HCT116 (cell line): ENCODE measurements at regions not wholly inside any gene's neighbourhood (a gene's known extent, or its start where the extent isn't known, plus 50 kb on each side); places are given as distances from the start of the nearest gene placed in this dataset.

ENCODE experiments used
- ATAC-seq: fragments of 200-7000 bp; cut with Tn5 transposase; 2 replicates; pipeline ENCODE4 v1.9.1; 2020; ENCODE audit warnings: mild to moderate bottlenecking, moderate library complexity
- BruUV-seq: library from RNA; stranded (reverse); fragments of 400-500 nt; replicated peaks from 2 replicates; lab custom pipeline; 2021; lab: Mats Ljungman, UMichigan
- CTCF ChIA-PET: fragments of 300-600 bp; sonication (Branson Sonifier 250); formaldehyde crosslinking; loops from one replicate; lab custom pipeline; 2021; ENCODE audit warnings: antibody characterized with exemption; lab: Charles Lee
- POLR2A ChIA-PET: fragments of 300-600, 350-600 bp; sonication (Branson Sonifier 250); formaldehyde crosslinking; loops from one replicate; lab custom pipeline; 2021; ENCODE audit warnings: antibody characterized with exemption; lab: Charles Lee
- RAD21 ChIA-PET, 2 experiments: fragments of 300-600 bp; sonication (Branson Sonifier 250); formaldehyde crosslinking; loops; one replicate each; lab custom pipeline; 2023; ENCODE audit warnings: low total read pairs in 2 of 2; ENCODE audit not compliant: uncharacterized antibody in 2 of 2, unreplicated experiment in 2 of 2, low non-redundant PET in 1 of 2; lab: Charles Lee
- DNase-seq: peaks from one replicate; pipeline ENCODE4 v3.0.0-alpha.2; 2010; ENCODE audit warnings: low read depth, low spot score
- H2AFZ ChIP-seq: fragments of 200-600 bp; shearing (Covaris generic), sonication (generic); 2 replicates; pipeline ENCODE4 v1.6.1; 2017; ENCODE audit warnings: low read depth, mixed run types, mixed read lengths, antibody characterized with exemption, low read length; ENCODE audit not compliant: poor library complexity, severe bottlenecking
- H3K27ac ChIP-seq: 2 replicates; pipeline ENCODE4 v1.5.1; 2012; ENCODE audit warnings: low read depth, low read length
- H3K27me3 ChIP-seq: fragments of 200-600 bp; sonication (generic); 2 replicates; pipeline ENCODE4 v1.6.1; 2016; ENCODE audit warnings: mixed run types, low read length, mixed read lengths; ENCODE audit not compliant: insufficient read depth
- H3K36me3 ChIP-seq, 2 experiments: fragments of 200-500 bp in 1 of 2; fragments of 200-600 bp in 1 of 2; sonication (Bioruptor generic) in 1 of 2; sonication (generic) in 1 of 2; 2 replicates each; pipeline versions ENCODE4 v1.5.1 to v1.6.1; 2014 to 2016; ENCODE audit warnings: low read length in 2 of 2, inconsistent platforms in 1 of 2, mixed read lengths in 1 of 2, mixed run types in 1 of 2; ENCODE audit not compliant: insufficient read depth in 2 of 2, control insufficient read depth in 1 of 2
- H3K4me1 ChIP-seq, 2 experiments: fragments of 200-600 bp in 1 of 2; sonication (generic) in 1 of 2; 2 replicates each; pipeline versions ENCODE4 v1.5.1 to v1.6.1; 2012 to 2017; ENCODE audit warnings: low read length in 2 of 2, inconsistent platforms in 1 of 2, mild to moderate bottlenecking in 1 of 2, mixed read lengths in 1 of 2, mixed run types in 1 of 2, moderate library complexity in 1 of 2; ENCODE audit not compliant: insufficient read depth in 2 of 2, control insufficient read depth in 1 of 2
- H3K4me2 ChIP-seq: fragments of 200-600 bp; sonication (generic); 2 replicates; pipeline ENCODE4 v1.6.1; 2017; ENCODE audit warnings: mixed run types, low read length, mixed read lengths
- H3K4me3 ChIP-seq, 2 experiments: fragments of 200-600 bp in 1 of 2; sonication (generic) in 1 of 2; replicated peaks in 1 of 2; 2 replicates each; pipeline ENCODE4 v1.5.1; 2011 to 2016; ENCODE audit warnings: low read length in 2 of 2, control low read depth in 1 of 2, low read depth in 1 of 2, mild to moderate bottlenecking in 1 of 2, mixed read lengths in 1 of 2, mixed run types in 1 of 2
- H3K79me2 ChIP-seq: fragments of 200-600 bp; sonication (generic); 2 replicates; pipeline ENCODE4 v1.6.1; 2017; ENCODE audit warnings: mild to moderate bottlenecking, mixed run types, low read length, moderate library complexity, mixed read lengths; ENCODE audit not compliant: insufficient read depth
- H3K9ac ChIP-seq: fragments of 200-600 bp; sonication (generic); 2 replicates; pipeline ENCODE4 v1.6.1; 2016; ENCODE audit warnings: low read length, mixed read lengths
- H3K9me2 ChIP-seq: fragments of 200-600 bp; sonication (generic), shearing (Covaris generic); 2 replicates; pipeline ENCODE4 v1.6.1; 2017; ENCODE audit warnings: mixed run types, mild to moderate bottlenecking, moderate library complexity; ENCODE audit not compliant: insufficient read depth
- H3K9me3 ChIP-seq, 2 experiments: fragments of 200-500 bp in 1 of 2; fragments of 200-600 bp in 1 of 2; sonication (Bioruptor generic) in 1 of 2; sonication (generic) in 1 of 2; 2 replicates each; pipeline ENCODE4 v1.6.1; 2014 to 2017; ENCODE audit warnings: low read length in 2 of 2, mixed read lengths in 2 of 2, inconsistent platforms in 1 of 2, low read depth in 1 of 2, mild to moderate bottlenecking in 1 of 2, mixed run types in 1 of 2, moderate library complexity in 1 of 2; ENCODE audit not compliant: control insufficient read depth in 1 of 2, insufficient read depth in 1 of 2
- H4K20me1 ChIP-seq: fragments of 200-600 bp; sonication (generic), shearing (Covaris generic); 2 replicates; pipeline ENCODE4 v1.6.1; 2017; ENCODE audit warnings: mixed run types, mild to moderate bottlenecking, moderate library complexity; ENCODE audit not compliant: insufficient read depth
- EGR1 ChIP-seq: IDR thresholded peaks from 2 replicates; pipeline ENCODE4 v1.6.1; 2012; ENCODE audit warnings: low read depth
- ELF1 ChIP-seq: IDR thresholded peaks from 2 replicates; pipeline ENCODE4 v1.6.1; 2012; ENCODE audit warnings: low read depth, borderline replicate concordance
- EZH2 ChIP-seq: fragments of 200-600 bp; sonication (generic); IDR thresholded peaks from 2 replicates; pipeline ENCODE4 v1.6.1; 2017; ENCODE audit warnings: antibody characterized with exemption, mixed run types
- FOSL1 ChIP-seq: IDR thresholded peaks from 2 replicates; pipeline ENCODE4 v1.6.1; 2012; ENCODE audit warnings: low read depth
- POLR2A ChIP-seq: IDR thresholded peaks from 2 replicates; pipeline ENCODE4 v1.7.0; 2011; ENCODE audit warnings: borderline replicate concordance; ENCODE audit not compliant: insufficient read depth, insufficient read length; ENCODE audit errors: extremely low read depth
- POLR2AphosphoS5 ChIP-seq: IDR thresholded peaks from 2 replicates; pipeline ENCODE4 v1.6.1; 2011; ENCODE audit warnings: mild to moderate bottlenecking, low read depth, low read length, moderate library complexity
- RAD21 ChIP-seq: IDR thresholded peaks from 2 replicates; pipeline ENCODE4 v1.6.1; 2012; ENCODE audit warnings: low read depth, mild to moderate bottlenecking
- SIN3A ChIP-seq: IDR thresholded peaks from 2 replicates; pipeline ENCODE4 v1.6.1; 2012; ENCODE audit warnings: low read depth
- SP1 ChIP-seq: IDR thresholded peaks from 2 replicates; pipeline ENCODE4 v1.6.1; 2012; ENCODE audit warnings: low read depth
- SRF ChIP-seq: IDR thresholded peaks from 2 replicates; pipeline ENCODE4 v1.6.1; 2012; ENCODE audit warnings: low read depth
- ZFX ChIP-seq: fragments of 450-650 bp; IDR thresholded peaks from 2 replicates; pipeline ENCODE4 v1.6.1; 2017
- ZNF274 ChIP-seq: fragments of 200-500 bp; sonication (Bioruptor generic); IDR thresholded peaks from 2 replicates; pipeline ENCODE4 v1.6.1; 2014; ENCODE audit warnings: mild to moderate bottlenecking, low read depth, low read length, inconsistent platforms
- intact Hi-C: fragments of 100-400 bp; cut with micrococcal nuclease; formaldehyde crosslinking; loops from 2 replicates; pipeline ENCODE4 v1.10.0; 2022
- TF ChIP-seq, protein P1 (sequence below): IDR thresholded peaks from 2 replicates; pipeline ENCODE4 v1.6.1; 2012
- TF ChIP-seq, protein P2 (sequence below): IDR thresholded peaks from 2 replicates; pipeline ENCODE4 v1.6.1; 2012; ENCODE audit warnings: low read depth
- TF ChIP-seq, protein P3 (sequence below): IDR thresholded peaks from 2 replicates; pipeline ENCODE4 v1.6.1; 2012
- TF ChIP-seq, protein P4 (sequence below): IDR thresholded peaks from 2 replicates; pipeline ENCODE4 v1.6.1; 2011; ENCODE audit warnings: mild to moderate bottlenecking, low read length, moderate library complexity; ENCODE audit not compliant: insufficient replicate concordance; ENCODE audit errors: extremely low read depth
- TF ChIP-seq, protein P5 (sequence below), 3 experiments: fragments of 200-600 bp in 1 of 3; sonication (generic) in 1 of 3; IDR thresholded peaks in 2 of 3; conservative IDR thresholded peaks in 1 of 3; 2 replicates each; pipeline ENCODE4 v1.5.1; 2012 to 2017; ENCODE audit warnings: low read depth in 2 of 3, low read length in 2 of 3, antibody characterized with exemption in 1 of 3, borderline replicate concordance in 1 of 3, control low read depth in 1 of 3, mild to moderate bottlenecking in 1 of 3, mixed read lengths in 1 of 3, mixed run types in 1 of 3, moderate library complexity in 1 of 3; ENCODE audit not compliant: insufficient read depth in 1 of 3

DNA sequence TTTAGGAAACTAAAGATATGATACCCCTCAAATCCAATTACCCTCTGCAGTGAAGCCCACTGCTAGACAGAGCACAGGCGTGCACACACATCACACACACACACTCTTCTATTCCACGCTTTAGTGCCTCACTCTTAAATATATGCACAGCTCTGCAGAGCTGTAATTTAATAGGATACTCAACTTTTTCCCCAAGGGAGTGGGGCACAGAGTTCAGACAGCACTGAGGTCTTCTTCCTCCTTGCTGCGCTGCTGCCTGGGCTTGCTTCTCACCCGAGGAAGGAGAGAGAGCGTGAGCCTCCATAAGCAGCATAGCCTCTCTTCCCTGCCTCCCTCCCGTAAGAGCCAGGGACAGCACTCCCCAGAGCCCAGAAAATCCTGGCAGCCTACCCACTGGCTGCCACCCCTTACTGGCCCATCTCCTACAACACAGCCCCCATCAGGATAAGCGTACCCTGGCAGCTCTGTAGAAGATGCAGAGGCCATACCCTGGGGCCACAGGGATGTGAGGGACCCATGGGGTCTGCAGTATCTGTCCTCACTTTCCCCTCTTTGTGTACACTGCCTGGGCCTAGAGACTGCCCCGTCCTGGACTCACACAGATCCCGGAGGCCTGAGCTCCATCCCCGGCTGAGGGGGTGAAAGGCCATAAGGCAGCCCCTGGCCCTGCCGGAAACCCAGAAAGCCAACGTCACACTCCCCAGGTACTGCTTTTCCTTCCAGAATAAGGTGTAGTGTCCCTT lies 102.1 kb downstream of the C5orf15 start:
- POLR2A ChIA-PET: no interaction called here
- CTCF ChIA-PET: no interaction called here

More for the DNA sequence above, 102.1 kb downstream of the C5orf15 start:
- Histone ChIP-seq H3K9me3 (no peaks in the 10 kb centered on the region), H3K9ac (no peak overlapping the region), H3K4me2 (no peak overlapping the region), H3K4me1 (peaks cover 0 to 5% of the 10 kb centered on the region in 2 experiments; a peak in 1 of 4 replicates), H3K27me3 (no peaks in the 10 kb centered on the region), H3K79me2 (no peaks in the 10 kb centered on the region), H3K27ac (no peak overlapping the region), H4K20me1 (no peaks in the 10 kb centered on the region), H3K4me3 (no peak overlapping the region), H3K9me2 (no peaks in the 10 kb centered on the region), H2AFZ (no peak overlapping the region), H3K36me3 (no peaks in the 10 kb centered on the region)
- intact Hi-C loops: loop anchor here (5.0 kb wide), 1 partner anchor 754 kb away; no protein-coding TSS in a partner anchor
- no peak for DNase-seq
- no TSS peak for BruUV-seq
- TF ChIP-seq EZH2 (no peak), SIN3A (no peak), FOSL1 (no peak), SRF (no peak), ZFX (no peak), POLR2AphosphoS5 (no peak), ELF1 (no peak), SP1 (no peak), RAD21 (no peak), POLR2A (no peak), ZNF274 (no peak), EGR1 (no peak)
- TF ChIP-seq, protein P1, sequence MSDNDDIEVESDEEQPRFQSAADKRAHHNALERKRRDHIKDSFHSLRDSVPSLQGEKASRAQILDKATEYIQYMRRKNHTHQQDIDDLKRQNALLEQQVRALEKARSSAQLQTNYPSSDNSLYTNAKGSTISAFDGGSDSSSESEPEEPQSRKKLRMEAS: no peak
- TF ChIP-seq, protein P2, sequence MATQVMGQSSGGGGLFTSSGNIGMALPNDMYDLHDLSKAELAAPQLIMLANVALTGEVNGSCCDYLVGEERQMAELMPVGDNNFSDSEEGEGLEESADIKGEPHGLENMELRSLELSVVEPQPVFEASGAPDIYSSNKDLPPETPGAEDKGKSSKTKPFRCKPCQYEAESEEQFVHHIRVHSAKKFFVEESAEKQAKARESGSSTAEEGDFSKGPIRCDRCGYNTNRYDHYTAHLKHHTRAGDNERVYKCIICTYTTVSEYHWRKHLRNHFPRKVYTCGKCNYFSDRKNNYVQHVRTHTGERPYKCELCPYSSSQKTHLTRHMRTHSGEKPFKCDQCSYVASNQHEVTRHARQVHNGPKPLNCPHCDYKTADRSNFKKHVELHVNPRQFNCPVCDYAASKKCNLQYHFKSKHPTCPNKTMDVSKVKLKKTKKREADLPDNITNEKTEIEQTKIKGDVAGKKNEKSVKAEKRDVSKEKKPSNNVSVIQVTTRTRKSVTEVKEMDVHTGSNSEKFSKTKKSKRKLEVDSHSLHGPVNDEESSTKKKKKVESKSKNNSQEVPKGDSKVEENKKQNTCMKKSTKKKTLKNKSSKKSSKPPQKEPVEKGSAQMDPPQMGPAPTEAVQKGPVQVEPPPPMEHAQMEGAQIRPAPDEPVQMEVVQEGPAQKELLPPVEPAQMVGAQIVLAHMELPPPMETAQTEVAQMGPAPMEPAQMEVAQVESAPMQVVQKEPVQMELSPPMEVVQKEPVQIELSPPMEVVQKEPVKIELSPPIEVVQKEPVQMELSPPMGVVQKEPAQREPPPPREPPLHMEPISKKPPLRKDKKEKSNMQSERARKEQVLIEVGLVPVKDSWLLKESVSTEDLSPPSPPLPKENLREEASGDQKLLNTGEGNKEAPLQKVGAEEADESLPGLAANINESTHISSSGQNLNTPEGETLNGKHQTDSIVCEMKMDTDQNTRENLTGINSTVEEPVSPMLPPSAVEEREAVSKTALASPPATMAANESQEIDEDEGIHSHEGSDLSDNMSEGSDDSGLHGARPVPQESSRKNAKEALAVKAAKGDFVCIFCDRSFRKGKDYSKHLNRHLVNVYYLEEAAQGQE: no peak
- TF ChIP-seq, protein P3, sequence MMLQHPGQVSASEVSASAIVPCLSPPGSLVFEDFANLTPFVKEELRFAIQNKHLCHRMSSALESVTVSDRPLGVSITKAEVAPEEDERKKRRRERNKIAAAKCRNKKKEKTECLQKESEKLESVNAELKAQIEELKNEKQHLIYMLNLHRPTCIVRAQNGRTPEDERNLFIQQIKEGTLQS: no peak
- TF ChIP-seq, protein P4, sequence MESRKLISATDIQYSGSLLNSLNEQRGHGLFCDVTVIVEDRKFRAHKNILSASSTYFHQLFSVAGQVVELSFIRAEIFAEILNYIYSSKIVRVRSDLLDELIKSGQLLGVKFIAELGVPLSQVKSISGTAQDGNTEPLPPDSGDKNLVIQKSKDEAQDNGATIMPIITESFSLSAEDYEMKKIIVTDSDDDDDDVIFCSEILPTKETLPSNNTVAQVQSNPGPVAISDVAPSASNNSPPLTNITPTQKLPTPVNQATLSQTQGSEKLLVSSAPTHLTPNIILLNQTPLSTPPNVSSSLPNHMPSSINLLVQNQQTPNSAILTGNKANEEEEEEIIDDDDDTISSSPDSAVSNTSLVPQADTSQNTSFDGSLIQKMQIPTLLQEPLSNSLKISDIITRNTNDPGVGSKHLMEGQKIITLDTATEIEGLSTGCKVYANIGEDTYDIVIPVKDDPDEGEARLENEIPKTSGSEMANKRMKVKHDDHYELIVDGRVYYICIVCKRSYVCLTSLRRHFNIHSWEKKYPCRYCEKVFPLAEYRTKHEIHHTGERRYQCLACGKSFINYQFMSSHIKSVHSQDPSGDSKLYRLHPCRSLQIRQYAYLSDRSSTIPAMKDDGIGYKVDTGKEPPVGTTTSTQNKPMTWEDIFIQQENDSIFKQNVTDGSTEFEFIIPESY: no peak
- TF ChIP-seq, protein P5, sequence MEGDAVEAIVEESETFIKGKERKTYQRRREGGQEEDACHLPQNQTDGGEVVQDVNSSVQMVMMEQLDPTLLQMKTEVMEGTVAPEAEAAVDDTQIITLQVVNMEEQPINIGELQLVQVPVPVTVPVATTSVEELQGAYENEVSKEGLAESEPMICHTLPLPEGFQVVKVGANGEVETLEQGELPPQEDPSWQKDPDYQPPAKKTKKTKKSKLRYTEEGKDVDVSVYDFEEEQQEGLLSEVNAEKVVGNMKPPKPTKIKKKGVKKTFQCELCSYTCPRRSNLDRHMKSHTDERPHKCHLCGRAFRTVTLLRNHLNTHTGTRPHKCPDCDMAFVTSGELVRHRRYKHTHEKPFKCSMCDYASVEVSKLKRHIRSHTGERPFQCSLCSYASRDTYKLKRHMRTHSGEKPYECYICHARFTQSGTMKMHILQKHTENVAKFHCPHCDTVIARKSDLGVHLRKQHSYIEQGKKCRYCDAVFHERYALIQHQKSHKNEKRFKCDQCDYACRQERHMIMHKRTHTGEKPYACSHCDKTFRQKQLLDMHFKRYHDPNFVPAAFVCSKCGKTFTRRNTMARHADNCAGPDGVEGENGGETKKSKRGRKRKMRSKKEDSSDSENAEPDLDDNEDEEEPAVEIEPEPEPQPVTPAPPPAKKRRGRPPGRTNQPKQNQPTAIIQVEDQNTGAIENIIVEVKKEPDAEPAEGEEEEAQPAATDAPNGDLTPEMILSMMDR (IDR thresholded peaks at IDR 0.05 in 2 of 3, conservative IDR thresholded peaks at IDR 0.05 in 1 of 3; ENCODE audit: borderline replicate concordance in 1 of 3, insufficient read depth in 1 of 3, low read depth in 2 of 3, low read length in 2 of 3): no peak
- RAD21 ChIA-PET: interaction anchor here in 1 of 2 experiments (0.5 kb wide), 1 partner anchor 349 kb away, joined by 3 read pairs; no protein-coding TSS in a partner anchor
- ATAC-seq: no peak
